ENCODE measurements at regions not wholly inside any gene's neighbourhood (a gene's known extent, or its start where the extent isn't known, plus 50 kb on each side); places are given as distances from the start of the nearest gene placed in this dataset.

DNA sequence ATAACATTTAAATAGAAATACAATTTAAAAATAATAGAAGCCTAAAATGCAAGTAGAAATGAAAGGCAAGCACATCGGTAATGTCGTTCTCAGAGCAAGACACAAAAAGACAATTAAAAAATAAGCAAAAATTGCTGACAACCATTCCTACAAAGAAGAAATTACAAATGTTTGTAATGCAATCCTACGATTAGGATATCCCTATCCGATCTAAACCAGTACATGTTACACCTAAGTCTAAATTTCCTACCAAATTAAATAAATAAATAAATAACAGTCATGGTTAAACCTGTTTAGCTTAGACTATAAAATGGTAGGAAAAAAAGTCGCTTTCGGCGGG is 90.0 kb downstream of the ANXA2R start:
- Histone ChIP-seq H3K56ac (replicated peaks; ENCODE audit: insufficient read length, low read depth, low read length) (no peak overlapping the region), H3K4me3 (ENCODE audit: extremely low read depth in 1 of 4, insufficient read depth in 2 of 4, low read depth in 3 of 4, low read length in 4 of 4) (no peak overlapping the region), H2AK5ac (ENCODE audit: low read depth, low read length) (no peak overlapping the region), H4K8ac (ENCODE audit: extremely low read depth, insufficient read depth, low read length) (no peak overlapping the region), H4K5ac (ENCODE audit: insufficient read length, low read depth, low read length) (no peak overlapping the region), H3K9ac (replicated peaks in 1 of 4; ENCODE audit: extremely low read depth in 1 of 4, low read depth in 3 of 4, low read length in 3 of 4) (no peak overlapping the region), H3K27me3 (replicated peaks in 1 of 4; ENCODE audit: control insufficient read depth in 3 of 4, extremely low read depth in 1 of 4, insufficient read depth in 3 of 4, low read length in 3 of 4) (no peaks in the 10 kb centered on the region; a peak in 1 of 7 replicates), H3K23ac (ENCODE audit: insufficient read length) (no peak overlapping the region), H3K9me3 (ENCODE audit: insufficient read depth in 2 of 2, low read depth in 1 of 2, low read length in 1 of 2) (peaks cover 20 to 29% of the 10 kb centered on the region in 2 experiments), H2BK120ac (replicated peaks; ENCODE audit: low read depth, low read length) (no peak overlapping the region), H3K27ac (ENCODE audit: low read depth, low read length) (no peak overlapping the region), H2BK5ac (ENCODE audit: low read depth, low read length) (no peak overlapping the region), H3K14ac (ENCODE audit: insufficient read length) (no peak overlapping the region), H3K4me1 (replicated peaks in 1 of 4; ENCODE audit: control insufficient read depth in 3 of 4, insufficient read depth in 4 of 4, low read length in 3 of 4) (peaks cover 0 to 3% (median 0%) of the 10 kb centered on the region in 4 experiments; a peak in 2 of 7 replicates), H3K79me1 (ENCODE audit: low read depth, low read length) (no peaks in the 10 kb centered on the region), H3K23me2 (ENCODE audit: low read depth, low read length) (no peaks in the 10 kb centered on the region), H3K36me3 (ENCODE audit: control insufficient read depth in 2 of 4, insufficient read depth in 4 of 4, low read length in 3 of 4) (peaks cover 0 to 4% (median 1%) of the 10 kb centered on the region in 4 experiments; a peak in 2 of 8 replicates), H4K91ac (replicated peaks; ENCODE audit: insufficient read length, low read length) (no peak overlapping the region), H2BK12ac (ENCODE audit: low read depth, low read length) (no peak overlapping the region), H2BK15ac (ENCODE audit: low read length) (no peak overlapping the region), H3K79me2 (ENCODE audit: control insufficient read depth in 1 of 2, insufficient read depth in 2 of 2, low read length in 2 of 2) (no peaks in the 10 kb centered on the region), H4K20me1 (replicated peaks in 1 of 2; ENCODE audit: control insufficient read depth in 1 of 2, insufficient read depth in 2 of 2, low read length in 2 of 2) (no peaks in the 10 kb centered on the region), H3K4me2 (ENCODE audit: insufficient read depth in 1 of 2, low read depth in 2 of 2, low read length in 2 of 2) (peak overlapping the region; percentile 22 to 47; a peak in 2 of 4 replicates), H2BK20ac (ENCODE audit: low read length) (no peak overlapping the region), H3K18ac (ENCODE audit: extremely low read depth, low read length) (no peak overlapping the region), H2AFZ (ENCODE audit: low read length) (no peak overlapping the region), H3K4ac (replicated peaks; ENCODE audit: insufficient read length, low read depth, low read length) (no peak overlapping the region)
- TF ChIP-seq HDAC2 (IDR thresholded peaks at IDR 0.05; ENCODE audit: borderline replicate concordance in 1 of 2, low read depth in 2 of 2, low read length in 2 of 2) (no peak), SP4 (IDR thresholded peaks at IDR 0.05; ENCODE audit: low read length) (no peak), TAF7 (optimal IDR thresholded peaks at IDR 0.05; ENCODE audit: borderline replicate concordance, low read depth, low read length) (no peak), SUZ12 (IDR thresholded peaks at IDR 0.05; ENCODE audit: low read length) (no peak), KDM5A (IDR thresholded peaks at IDR 0.05; ENCODE audit: low read length) (no peak), RFX5 (IDR thresholded peaks at IDR 0.05; ENCODE audit: borderline replicate concordance, low read depth, low read length) (no peak), RXRA (IDR thresholded peaks at IDR 0.05; ENCODE audit: insufficient read depth, low read depth, low read length) (no peak), RAD21 (IDR thresholded peaks at IDR 0.05 in 1 of 2, conservative IDR thresholded peaks at IDR 0.05 in 1 of 2; ENCODE audit: low read depth in 2 of 2, low read length in 2 of 2) (no peak), TCF12 (IDR thresholded peaks at IDR 0.05; ENCODE audit: low read depth, low read length) (no peak), EGR1 (IDR thresholded peaks at IDR 0.05; ENCODE audit: borderline replicate concordance, low read depth, low read length) (no peak), FOSL1 (IDR thresholded peaks at IDR 0.05; ENCODE audit: insufficient read depth, low read depth, low read length) (no peak), SIRT6 (IDR thresholded peaks at IDR 0.05; ENCODE audit: low read length) (no peak)
- TF ChIP-seq, protein P1, sequence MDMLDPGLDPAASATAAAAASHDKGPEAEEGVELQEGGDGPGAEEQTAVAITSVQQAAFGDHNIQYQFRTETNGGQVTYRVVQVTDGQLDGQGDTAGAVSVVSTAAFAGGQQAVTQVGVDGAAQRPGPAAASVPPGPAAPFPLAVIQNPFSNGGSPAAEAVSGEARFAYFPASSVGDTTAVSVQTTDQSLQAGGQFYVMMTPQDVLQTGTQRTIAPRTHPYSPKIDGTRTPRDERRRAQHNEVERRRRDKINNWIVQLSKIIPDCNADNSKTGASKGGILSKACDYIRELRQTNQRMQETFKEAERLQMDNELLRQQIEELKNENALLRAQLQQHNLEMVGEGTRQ (IDR thresholded peaks at IDR 0.05; ENCODE audit: low read length), result no peak
- 84% methylated on average over 7 of the region's 7 CpGs; no CpG with 5 or more reads in 1 of the 2 experiments for WGBS, 2 experiments (ENCODE audit: extremely low coverage in 1 of 2, insufficient coverage in 1 of 2, insufficient read length in 1 of 2, insufficient replicate concordance in 2 of 2, low coverage in 1 of 2, low lambda C conversion rate in 2 of 2, missing lambda C conversion rate in 1 of 2)
- FAIRE-seq (no peak), DNase-seq (ENCODE audit: low read depth in 1 of 2, low spot score in 2 of 2) (no peak)
- ChIA-PET POLR2A (ENCODE audit: partially characterized antibody) (interaction anchor here (0.6 to 1.1 kb wide), 2 partner anchors 11 to 554 kb away, joined by 3 to 4 read pairs; no protein-coding TSS in a partner anchor), CTCF (ENCODE audit: partially characterized antibody) (interaction anchor here (0.9 kb wide), 1 partner anchor 21 kb away, joined by 6 read pairs; no protein-coding TSS in a partner anchor)
